ENCODE measurements at regions not wholly inside any gene's neighbourhood (a gene's known extent, or its start where the extent isn't known, plus 50 kb on each side); places are given as distances from the start of the nearest gene placed in this dataset.
"Not testable (repeated sequence)": the region's sequence is repeated elsewhere in the genome, so short reads cannot be mapped to it uniquely, and the experiment has no call there.

GRCh38 chr12:131232872-131233271, 279.2 kb downstream of the ADGRD1 start:
- TF ChIP-seq, protein P1, sequence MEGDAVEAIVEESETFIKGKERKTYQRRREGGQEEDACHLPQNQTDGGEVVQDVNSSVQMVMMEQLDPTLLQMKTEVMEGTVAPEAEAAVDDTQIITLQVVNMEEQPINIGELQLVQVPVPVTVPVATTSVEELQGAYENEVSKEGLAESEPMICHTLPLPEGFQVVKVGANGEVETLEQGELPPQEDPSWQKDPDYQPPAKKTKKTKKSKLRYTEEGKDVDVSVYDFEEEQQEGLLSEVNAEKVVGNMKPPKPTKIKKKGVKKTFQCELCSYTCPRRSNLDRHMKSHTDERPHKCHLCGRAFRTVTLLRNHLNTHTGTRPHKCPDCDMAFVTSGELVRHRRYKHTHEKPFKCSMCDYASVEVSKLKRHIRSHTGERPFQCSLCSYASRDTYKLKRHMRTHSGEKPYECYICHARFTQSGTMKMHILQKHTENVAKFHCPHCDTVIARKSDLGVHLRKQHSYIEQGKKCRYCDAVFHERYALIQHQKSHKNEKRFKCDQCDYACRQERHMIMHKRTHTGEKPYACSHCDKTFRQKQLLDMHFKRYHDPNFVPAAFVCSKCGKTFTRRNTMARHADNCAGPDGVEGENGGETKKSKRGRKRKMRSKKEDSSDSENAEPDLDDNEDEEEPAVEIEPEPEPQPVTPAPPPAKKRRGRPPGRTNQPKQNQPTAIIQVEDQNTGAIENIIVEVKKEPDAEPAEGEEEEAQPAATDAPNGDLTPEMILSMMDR (IDR thresholded peaks at IDR 0.05), result not testable (repeated sequence)
- not testable (repeated sequence) for TF ChIP-seq POLR2A (IDR thresholded peaks at IDR 0.05)
